HepG2 (cell line): ENCODE measurements at regions not wholly inside any gene's neighbourhood (a gene's known extent, or its start where the extent isn't known, plus 50 kb on each side); places are given as distances from the start of the nearest gene placed in this dataset.

ENCODE experiments used
- ATAC-seq: fragments of 200-7000 bp; cut with Tn5 transposase; 3 replicates; pipeline ENCODE4 v1.9.1; 2020; ENCODE audit warnings: mild to moderate bottlenecking, moderate library complexity
- BruUV-seq: library from RNA; stranded (reverse); fragments of 400-500 nt; replicated peaks from 2 replicates; lab custom pipeline; 2021; lab: Mats Ljungman, UMichigan
- CTCF ChIA-PET: fragments of 300-600 bp; formaldehyde crosslinking; extraction: SDS; loops from one replicate; lab custom pipeline; 2021; ENCODE audit warnings: low total read pairs, inconsistent platforms, low intra/inter-chr PET ratio; lab: Yijun Ruan, JAX
- POLR2A ChIA-PET: fragments of 350-600 bp; sonication (Branson Sonifier 250); formaldehyde crosslinking; loops from one replicate; lab custom pipeline; 2020; ENCODE audit warnings: antibody characterized with exemption, inconsistent platforms; lab: Yijun Ruan, JAX
- DNase-seq: peaks from one replicate; pipeline ENCODE4 v3.0.0-alpha.2; 2015; ENCODE audit warnings: low spot score
- FAIRE-seq: peaks from 3 replicates; lab custom pipeline; 2011; peaks lifted over from hg19 to GRCh38; lab: Jason Lieb, UNC
- H2AFZ ChIP-seq: one replicate; pipeline ENCODE4 v1.6.1; 2011; ENCODE audit warnings: low read length, inconsistent platforms
- H3K27ac ChIP-seq: fragments of 300-600 bp; 3 replicates; pipeline ENCODE4 v1.8.0; 2011; ENCODE audit warnings: mixed run types, mild to moderate bottlenecking, mixed read lengths, low read length, inconsistent platforms; ENCODE audit not compliant: insufficient read depth; ENCODE audit errors: extremely low read length
- H3K27me3 ChIP-seq, 2 experiments: fragments of 200-600 bp in 1 of 2; 2 replicates in 1 of 2; 3 replicates in 1 of 2; pipeline versions ENCODE4 v1.6.0 to v1.8.0; 2011; ENCODE audit warnings: low read length in 2 of 2, mild to moderate bottlenecking in 2 of 2, moderate library complexity in 2 of 2, inconsistent platforms in 1 of 2; ENCODE audit not compliant: insufficient read depth in 2 of 2, control insufficient read depth in 1 of 2
- H3K36me3 ChIP-seq, 2 experiments: fragments of 200-600 bp in 1 of 2; replicated peaks in 1 of 2; 2 replicates in 1 of 2; 3 replicates in 1 of 2; pipeline versions ENCODE4 v1.5.1 to v1.8.0; 2011; ENCODE audit warnings: low read length in 2 of 2, inconsistent platforms in 1 of 2; ENCODE audit not compliant: insufficient read depth in 2 of 2, control insufficient read depth in 1 of 2
- H3K4me1 ChIP-seq: 2 replicates; pipeline ENCODE4 v1.5.1; 2012; ENCODE audit warnings: low read length, inconsistent platforms; ENCODE audit not compliant: insufficient read depth
- H3K4me2 ChIP-seq: 2 replicates; pipeline ENCODE4 v1.6.0; 2011; ENCODE audit warnings: low read depth, low read length, inconsistent platforms
- H3K4me3 ChIP-seq, 3 experiments: fragments of 200-600 bp in 1 of 3; sonication (generic), shearing (Covaris generic) in 1 of 3; replicated peaks in 1 of 3; 2 replicates each; pipeline ENCODE4 v1.5.1; 2011 to 2016; ENCODE audit warnings: low read length in 3 of 3, inconsistent platforms in 2 of 3, low read depth in 2 of 3, mild to moderate bottlenecking in 2 of 3, control low read depth in 1 of 3, mixed read lengths in 1 of 3; ENCODE audit not compliant: insufficient read depth in 1 of 3
- H3K79me2 ChIP-seq: one replicate; pipeline ENCODE4 v1.6.1; 2011; ENCODE audit warnings: low read length, inconsistent platforms; ENCODE audit not compliant: insufficient read depth
- H3K9ac ChIP-seq: 2 replicates; pipeline ENCODE4 v1.6.0; 2011; ENCODE audit warnings: mild to moderate bottlenecking, low read depth, low read length, inconsistent platforms; ENCODE audit not compliant: insufficient read depth
- H3K9me3 ChIP-seq: 2 replicates; pipeline ENCODE4 v1.5.1; 2012; ENCODE audit warnings: mild to moderate bottlenecking, low read length
- H4K20me1 ChIP-seq: 2 replicates; pipeline ENCODE4 v1.6.0; 2011; ENCODE audit warnings: inconsistent platforms, mild to moderate bottlenecking, low read length, moderate library complexity; ENCODE audit not compliant: insufficient read depth
- BRCA1 ChIP-seq: sonication (generic); formaldehyde crosslinking; IDR thresholded peaks from 2 replicates; pipeline ENCODE4 v1.4.0; 2020; ENCODE audit warnings: missing genetic modification reagents
- FOXM1 ChIP-seq: sonication (generic); formaldehyde crosslinking; IDR thresholded peaks from 2 replicates; pipeline ENCODE4 v1.5.0; 2020; ENCODE audit warnings: missing genetic modification reagents
- GZF1 ChIP-seq: sonication (generic); formaldehyde crosslinking; IDR thresholded peaks from 2 replicates; pipeline ENCODE4 v1.5.1; 2020; ENCODE audit warnings: mild to moderate bottlenecking, missing genetic modification reagents
- MTA1 ChIP-seq: sonication (generic); formaldehyde crosslinking; IDR thresholded peaks from 2 replicates; pipeline ENCODE4 v1.4.0; 2020; ENCODE audit warnings: missing genetic modification reagents, mild to moderate bottlenecking, borderline replicate concordance
- ZNF646 ChIP-seq: sonication (generic); formaldehyde crosslinking; IDR thresholded peaks from 2 replicates; pipeline ENCODE4 v1.9.0; 2021; ENCODE audit warnings: mild to moderate bottlenecking, missing genetic modification reagents
- WGBS: methylation state at CpG from one replicate; pipeline ENCODE4 v1.1.6; 2017; ENCODE audit warnings: low lambda C conversion rate; 5-methylcytosine and 5-hydroxymethylcytosine counted together
- in situ Hi-C: cut with HindIII; loops from 2 replicates; pipeline ENCODE4 v1.10.0; 2017; ENCODE audit warnings: low pct_unique_long_range_greater_than_20kb; ENCODE audit not compliant: extremely low pct_ligation_motif_present
- intact Hi-C: fragments of 100-400 bp; cut with micrococcal nuclease; formaldehyde crosslinking; loops from one replicate; pipeline ENCODE4 v1.10.0; 2022; ENCODE audit not compliant: unreplicated experiment
- TF ChIP-seq, protein P1 (sequence below): sonication (generic); formaldehyde crosslinking; IDR thresholded peaks from 2 replicates; pipeline ENCODE4 v1.4.0; 2020; ENCODE audit warnings: missing genetic modification reagents, borderline replicate concordance

DNA sequence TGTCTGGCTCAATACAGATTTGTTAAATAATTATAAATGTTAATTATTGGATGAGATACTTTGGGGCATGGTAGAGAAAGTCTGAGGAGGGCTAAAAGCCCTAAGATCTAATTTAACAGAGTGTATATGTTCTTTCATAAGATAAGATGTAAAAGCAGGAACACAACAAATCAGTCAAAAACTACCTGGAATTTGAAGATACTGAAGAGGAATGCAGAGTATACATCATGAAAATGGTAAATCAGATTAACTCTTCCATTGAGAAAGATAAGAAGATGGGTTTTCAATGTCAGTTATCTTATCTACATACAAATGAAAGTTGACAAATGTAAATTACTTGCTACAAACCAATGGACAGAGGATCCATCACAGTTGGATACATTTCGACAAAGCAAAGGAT is 107.3 kb upstream of the NFIB start:
- no peak overlapping the region for H3K9ac ChIP-seq
- no peaks in the 10 kb centered on the region for H4K20me1 ChIP-seq
- POLR2A ChIA-PET = no interaction called here
- intact Hi-C loops = no loop called here
- no peak overlapping the region for H2AFZ ChIP-seq
- FAIRE-seq (no peak), DNase-seq (no peak)
- no peak overlapping the region for H3K4me2 ChIP-seq
- no peaks in the 10 kb centered on the region for H3K9me3 ChIP-seq
- TF ChIP-seq FOXM1 (CRISPR knock-in tag) = no peak
- no peak for TF ChIP-seq GZF1 (CRISPR knock-in tag)
- TF ChIP-seq, all 625 proteins: peak for 0
- Histone ChIP-seq H3K27me3 (no peaks in the 10 kb centered on the region; a peak in 1 of 5 replicates), H3K36me3 (no peaks in the 10 kb centered on the region), H3K79me2 (no peaks in the 10 kb centered on the region), H3K4me1 (no peaks in the 10 kb centered on the region), H3K27ac (no peak overlapping the region), H3K4me3 (no peak overlapping the region)
- ATAC-seq = no peak
- in situ Hi-C loops = loop anchor here (10.0 kb wide), 1 partner anchor 996 kb away; no protein-coding TSS in a partner anchor
- BruUV-seq = no TSS peak
- 0% methylated on average over 1 of the region's 1 CpG for WGBS
- CTCF ChIA-PET = no interaction called here

DNA sequence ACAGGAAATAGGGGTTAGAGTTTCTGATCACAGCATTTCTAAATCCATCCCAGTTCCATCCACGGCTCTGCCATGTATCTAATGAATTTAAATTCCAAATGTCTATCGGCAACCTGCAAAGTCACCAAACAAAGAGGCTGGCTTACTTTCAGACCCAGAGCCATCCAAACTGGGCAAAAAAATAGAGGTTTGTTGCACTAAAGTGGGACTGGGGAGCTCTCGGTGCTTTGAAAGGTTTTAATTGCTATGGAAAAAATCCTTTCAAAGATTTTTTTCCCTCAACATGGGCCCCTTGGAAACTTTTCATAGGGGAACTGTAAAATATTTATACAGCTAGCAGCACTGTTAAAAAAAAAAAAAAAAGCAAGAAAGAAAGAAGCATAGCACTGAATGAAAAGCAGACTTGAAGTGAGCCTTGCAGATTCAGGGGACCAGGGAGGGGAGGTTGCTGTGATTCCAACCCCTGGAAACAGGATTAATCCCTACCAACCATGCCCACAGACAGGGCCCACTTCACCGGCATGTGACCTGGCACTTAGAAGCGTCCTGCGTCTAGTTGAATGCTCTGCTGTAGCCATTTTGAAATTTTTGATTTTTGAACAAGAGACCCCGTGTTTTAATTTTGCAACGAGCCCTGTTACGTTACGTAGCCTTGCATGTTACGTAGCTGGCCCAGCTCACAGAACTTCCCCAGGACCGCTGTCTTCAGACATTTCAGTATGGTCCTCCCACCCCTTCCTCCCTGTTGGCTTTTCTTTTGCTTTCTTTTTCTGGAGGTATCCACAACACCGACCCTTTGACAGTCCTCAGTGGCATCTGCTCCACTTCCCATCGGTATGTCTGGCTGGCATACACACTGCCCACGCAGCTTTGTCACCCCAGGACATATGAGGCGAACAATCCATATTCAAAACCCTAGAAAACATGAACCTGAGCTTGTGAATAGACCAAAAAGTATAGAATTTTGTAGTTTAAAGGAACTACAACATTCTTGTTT is 105.3 kb upstream of the NFIB start:
- Histone ChIP-seq H3K36me3 (no peaks in the 10 kb centered on the region), H3K4me1 (no peaks in the 10 kb centered on the region), H3K4me2 (no peak overlapping the region), H3K79me2 (no peaks in the 10 kb centered on the region), H4K20me1 (no peaks in the 10 kb centered on the region), H3K9ac (no peak overlapping the region), H3K27me3 (no peaks in the 10 kb centered on the region), H3K4me3 (no peak overlapping the region), H2AFZ (no peak overlapping the region), H3K9me3 (no peaks in the 10 kb centered on the region), H3K27ac (no peak overlapping the region)
- 50% methylated on average over 16 of the region's 16 CpGs for WGBS
- in situ Hi-C loops (no loop called here), intact Hi-C loops (no loop called here)
- DNase-seq = no peak
- BruUV-seq = no TSS peak
- ChIA-PET POLR2A (no interaction called here), CTCF (no interaction called here)
- no peak for FAIRE-seq
- ATAC-seq = no peak
- TF ChIP-seq, protein P1, sequence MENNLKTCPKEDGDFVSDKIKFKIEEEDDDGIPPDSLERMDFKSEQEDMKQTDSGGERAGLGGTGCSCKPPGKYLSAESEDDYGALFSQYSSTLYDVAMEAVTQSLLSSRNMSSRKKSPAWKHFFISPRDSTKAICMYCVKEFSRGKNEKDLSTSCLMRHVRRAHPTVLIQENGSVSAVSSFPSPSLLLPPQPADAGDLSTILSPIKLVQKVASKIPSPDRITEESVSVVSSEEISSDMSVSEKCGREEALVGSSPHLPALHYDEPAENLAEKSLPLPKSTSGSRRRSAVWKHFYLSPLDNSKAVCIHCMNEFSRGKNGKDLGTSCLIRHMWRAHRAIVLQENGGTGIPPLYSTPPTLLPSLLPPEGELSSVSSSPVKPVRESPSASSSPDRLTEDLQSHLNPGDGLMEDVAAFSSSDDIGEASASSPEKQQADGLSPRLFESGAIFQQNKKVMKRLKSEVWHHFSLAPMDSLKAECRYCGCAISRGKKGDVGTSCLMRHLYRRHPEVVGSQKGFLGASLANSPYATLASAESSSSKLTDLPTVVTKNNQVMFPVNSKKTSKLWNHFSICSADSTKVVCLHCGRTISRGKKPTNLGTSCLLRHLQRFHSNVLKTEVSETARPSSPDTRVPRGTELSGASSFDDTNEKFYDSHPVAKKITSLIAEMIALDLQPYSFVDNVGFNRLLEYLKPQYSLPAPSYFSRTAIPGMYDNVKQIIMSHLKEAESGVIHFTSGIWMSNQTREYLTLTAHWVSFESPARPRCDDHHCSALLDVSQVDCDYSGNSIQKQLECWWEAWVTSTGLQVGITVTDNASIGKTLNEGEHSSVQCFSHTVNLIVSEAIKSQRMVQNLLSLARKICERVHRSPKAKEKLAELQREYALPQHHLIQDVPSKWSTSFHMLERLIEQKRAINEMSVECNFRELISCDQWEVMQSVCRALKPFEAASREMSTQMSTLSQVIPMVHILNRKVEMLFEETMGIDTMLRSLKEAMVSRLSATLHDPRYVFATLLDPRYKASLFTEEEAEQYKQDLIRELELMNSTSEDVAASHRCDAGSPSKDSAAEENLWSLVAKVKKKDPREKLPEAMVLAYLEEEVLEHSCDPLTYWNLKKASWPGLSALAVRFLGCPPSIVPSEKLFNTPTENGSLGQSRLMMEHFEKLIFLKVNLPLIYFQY (CRISPR knock-in tag) = no peak
- no peak for TF ChIP-seq MTA1
- TF ChIP-seq ZNF646 = no peak
- no peak for TF ChIP-seq BRCA1
